ENCODE measurements at regions not wholly inside any gene's neighbourhood (a gene's known extent, or its start where the extent isn't known, plus 50 kb on each side); places are given as distances from the start of the nearest gene placed in this dataset.
"Not testable (repeated sequence)": the region's sequence is repeated elsewhere in the genome, so short reads cannot be mapped to it uniquely, and the experiment has no call there.

GRCh38 chr2:194455358-194455757, 1201.7 kb upstream of the SLC39A10 start:
- no peaks in the 10 kb centered on the region for H3K27me3 Mint-ChIP-seq (ENCODE audit: low read depth)

GRCh38 chr2:194452504-194452903, 1204.5 kb upstream of the SLC39A10 start:
- no peaks in the 10 kb centered on the region for H3K36me3 Mint-ChIP-seq (ENCODE audit: low read depth)
- no peaks in the 10 kb centered on the region for H3K4me1 Mint-ChIP-seq (ENCODE audit: low read depth)

More at GRCh38 chr2:194455358-194455757, 1201.7 kb upstream of the SLC39A10 start:
- no peaks in the 10 kb centered on the region for H3K4me1 Mint-ChIP-seq (ENCODE audit: low read depth)
- intact Hi-C loops (cut with micrococcal nuclease), result no loop called here
- H3K36me3 Mint-ChIP-seq (ENCODE audit: low read depth), result no peaks in the 10 kb centered on the region
- no peaks in the 10 kb centered on the region for H3K9me3 Mint-ChIP-seq
- no peak overlapping the region for H3K27ac Mint-ChIP-seq
- H3K4me3 Mint-ChIP-seq (ENCODE audit: low read depth), result no peak overlapping the region
- DNase-seq (ENCODE audit: low spot score), result no peak

GRCh38 chr2:194445226-194445625, 1211.8 kb upstream of the SLC39A10 start:
- Mint-ChIP-seq H3K27ac (no peak overlapping the region), H3K9me3 (peaks cover 5% of the 10 kb centered on the region), H3K4me1 (ENCODE audit: low read depth) (no peaks in the 10 kb centered on the region), H3K4me3 (ENCODE audit: low read depth) (no peak overlapping the region), H3K36me3 (ENCODE audit: low read depth) (no peaks in the 10 kb centered on the region), H3K27me3 (ENCODE audit: low read depth) (no peaks in the 10 kb centered on the region)
- intact Hi-C loops (cut with micrococcal nuclease), result no loop called here
- no peak for DNase-seq (ENCODE audit: low spot score)

More at GRCh38 chr2:194452504-194452903, 1204.5 kb upstream of the SLC39A10 start:
- Mint-ChIP-seq H3K9me3 (no peaks in the 10 kb centered on the region), H3K4me3 (ENCODE audit: low read depth) (no peak overlapping the region), H3K27ac (no peak overlapping the region), H3K27me3 (ENCODE audit: low read depth) (no peaks in the 10 kb centered on the region)
- DNase-seq (ENCODE audit: low spot score), result no peak
- intact Hi-C loops (cut with micrococcal nuclease), result no loop called here

- Mint-ChIP-seq H3K4me1 (ENCODE audit: low read depth) (no peaks in the 10 kb centered on the region), H3K9me3 (peaks cover 5% of the 10 kb centered on the region), H3K27ac (no peak overlapping the region), H3K4me3 (ENCODE audit: low read depth) (no peak overlapping the region), H3K27me3 (ENCODE audit: low read depth) (no peaks in the 10 kb centered on the region), H3K36me3 (ENCODE audit: low read depth) (no peaks in the 10 kb centered on the region)
- no peak for DNase-seq (ENCODE audit: low spot score)
- intact Hi-C loops (cut with micrococcal nuclease), result no loop called here
These were observed 1213.1 kb upstream of the SLC39A10 start for GRCh38 chr2:194443926-194444325.

GRCh38 chr2:194424683-194425209, 1232.3 kb upstream of the SLC39A10 start:
- Mint-ChIP-seq H3K4me3 (ENCODE audit: low read depth) (no peak overlapping the region), H3K27me3 (ENCODE audit: low read depth) (no peaks in the 10 kb centered on the region), H3K27ac (no peak overlapping the region), H3K9me3 (no peaks in the 10 kb centered on the region), H3K4me1 (ENCODE audit: low read depth) (no peaks in the 10 kb centered on the region), H3K36me3 (ENCODE audit: low read depth) (no peaks in the 10 kb centered on the region)
- no peak for DNase-seq (ENCODE audit: low spot score)
- intact Hi-C loops (cut with micrococcal nuclease), result no loop called here

GRCh38 chr2:194411221-194411620, 1245.8 kb upstream of the SLC39A10 start:
- Mint-ChIP-seq H3K36me3 (ENCODE audit: low read depth) (no peaks in the 10 kb centered on the region), H3K27ac (no peak overlapping the region), H3K4me3 (ENCODE audit: low read depth) (no peak overlapping the region), H3K9me3 (no peaks in the 10 kb centered on the region), H3K4me1 (ENCODE audit: low read depth) (no peaks in the 10 kb centered on the region), H3K27me3 (ENCODE audit: low read depth) (no peaks in the 10 kb centered on the region)
- intact Hi-C loops (cut with micrococcal nuclease), result no loop called here
- no peak for DNase-seq (ENCODE audit: low spot score)

GRCh38 chr2:194395818-194396217, 1261.2 kb upstream of the SLC39A10 start:
- H3K4me3 Mint-ChIP-seq (ENCODE audit: low read depth), result no peak overlapping the region

GRCh38 chr2:194385376-194385775, 1271.7 kb upstream of the SLC39A10 start:
- Mint-ChIP-seq H3K4me3 (ENCODE audit: low read depth) (no peak overlapping the region), H3K36me3 (ENCODE audit: low read depth) (no peaks in the 10 kb centered on the region), H3K4me1 (ENCODE audit: low read depth) (no peaks in the 10 kb centered on the region), H3K9me3 (peaks cover 14% of the 10 kb centered on the region), H3K27me3 (ENCODE audit: low read depth) (no peaks in the 10 kb centered on the region), H3K27ac (no peak overlapping the region)
- DNase-seq (ENCODE audit: low spot score), result no peak
- intact Hi-C loops (cut with micrococcal nuclease), result no loop called here

More at GRCh38 chr2:194395818-194396217, 1261.2 kb upstream of the SLC39A10 start:
- Mint-ChIP-seq H3K36me3 (ENCODE audit: low read depth) (no peaks in the 10 kb centered on the region), H3K4me1 (ENCODE audit: low read depth) (no peaks in the 10 kb centered on the region), H3K9me3 (no peaks in the 10 kb centered on the region), H3K27me3 (ENCODE audit: low read depth) (no peaks in the 10 kb centered on the region), H3K27ac (no peak overlapping the region)
- intact Hi-C loops (cut with micrococcal nuclease), result no loop called here
- no peak for DNase-seq (ENCODE audit: low spot score)

- Mint-ChIP-seq H3K4me1 (ENCODE audit: low read depth) (no peaks in the 10 kb centered on the region), H3K36me3 (ENCODE audit: low read depth) (no peaks in the 10 kb centered on the region), H3K27me3 (ENCODE audit: low read depth) (no peaks in the 10 kb centered on the region), H3K9me3 (peaks cover 14% of the 10 kb centered on the region), H3K27ac (no peak overlapping the region), H3K4me3 (ENCODE audit: low read depth) (no peak overlapping the region)
- intact Hi-C loops (cut with micrococcal nuclease), result no loop called here
- DNase-seq (ENCODE audit: low spot score), result no peak
These were observed 1273.6 kb upstream of the SLC39A10 start for GRCh38 chr2:194383401-194383800.

GRCh38 chr2:194382221-194382620, 1274.8 kb upstream of the SLC39A10 start:
- no peaks in the 10 kb centered on the region for H3K27me3 Mint-ChIP-seq (ENCODE audit: low read depth)
- no peak overlapping the region for H3K4me3 Mint-ChIP-seq (ENCODE audit: low read depth)
- H3K36me3 Mint-ChIP-seq (ENCODE audit: low read depth), result no peaks in the 10 kb centered on the region
- H3K27ac Mint-ChIP-seq, result no peak overlapping the region
- intact Hi-C loops (cut with micrococcal nuclease), result no loop called here
- no peak for DNase-seq (ENCODE audit: low spot score)
- H3K9me3 Mint-ChIP-seq, result peaks cover 14% of the 10 kb centered on the region
- no peaks in the 10 kb centered on the region for H3K4me1 Mint-ChIP-seq (ENCODE audit: low read depth)

GRCh38 chr2:194380011-194380410, 1277.0 kb upstream of the SLC39A10 start:
- H3K36me3 Mint-ChIP-seq (ENCODE audit: low read depth), result no peaks in the 10 kb centered on the region
- no peak overlapping the region for H3K4me3 Mint-ChIP-seq (ENCODE audit: low read depth)
- no peak overlapping the region for H3K27ac Mint-ChIP-seq

GRCh38 chr2:194367390-194367789, 1289.6 kb upstream of the SLC39A10 start:
- DNase-seq (ENCODE audit: low spot score); H3K9me3 Mint-ChIP-seq; H3K4me3 Mint-ChIP-seq (ENCODE audit: low read depth); H3K27me3 Mint-ChIP-seq (ENCODE audit: low read depth); intact Hi-C loops (cut with micrococcal nuclease); H3K36me3 Mint-ChIP-seq (ENCODE audit: low read depth); H3K4me1 Mint-ChIP-seq (ENCODE audit: low read depth); H3K27ac Mint-ChIP-seq: not testable (repeated sequence)

More at GRCh38 chr2:194380011-194380410, 1277.0 kb upstream of the SLC39A10 start:
- Mint-ChIP-seq H3K27me3 (ENCODE audit: low read depth) (no peaks in the 10 kb centered on the region), H3K9me3 (peaks cover 14% of the 10 kb centered on the region), H3K4me1 (ENCODE audit: low read depth) (no peaks in the 10 kb centered on the region)
- no peak for DNase-seq (ENCODE audit: low spot score)
- intact Hi-C loops (cut with micrococcal nuclease), result no loop called here

GRCh38 chr2:194363878-194364277, 1293.1 kb upstream of the SLC39A10 start:
- H3K36me3 Mint-ChIP-seq (ENCODE audit: low read depth), result no peaks in the 10 kb centered on the region

GRCh38 chr2:194363295-194363694, 1293.7 kb upstream of the SLC39A10 start:
- intact Hi-C loops (cut with micrococcal nuclease), result no loop called here
- Mint-ChIP-seq H3K9me3 (no peaks in the 10 kb centered on the region), H3K4me3 (ENCODE audit: low read depth) (no peak overlapping the region), H3K27ac (no peak overlapping the region), H3K4me1 (ENCODE audit: low read depth) (no peaks in the 10 kb centered on the region), H3K36me3 (ENCODE audit: low read depth) (no peaks in the 10 kb centered on the region), H3K27me3 (ENCODE audit: low read depth) (no peaks in the 10 kb centered on the region)
- DNase-seq (ENCODE audit: low spot score), result no peak

More at GRCh38 chr2:194363878-194364277, 1293.1 kb upstream of the SLC39A10 start:
- H3K27me3 Mint-ChIP-seq (ENCODE audit: low read depth), result no peaks in the 10 kb centered on the region
- H3K27ac Mint-ChIP-seq, result no peak overlapping the region
- H3K4me3 Mint-ChIP-seq (ENCODE audit: low read depth), result no peak overlapping the region
- no peak for DNase-seq (ENCODE audit: low spot score)
- no peaks in the 10 kb centered on the region for H3K9me3 Mint-ChIP-seq
- no peaks in the 10 kb centered on the region for H3K4me1 Mint-ChIP-seq (ENCODE audit: low read depth)
- intact Hi-C loops (cut with micrococcal nuclease), result no loop called here
